ENCODE measurements at regions not wholly inside any gene's neighbourhood (a gene's known extent, or its start where the extent isn't known, plus 50 kb on each side); places are given as distances from the start of the nearest gene placed in this dataset.
"Not testable (repeated sequence)": the region's sequence is repeated elsewhere in the genome, so short reads cannot be mapped to it uniquely, and the experiment has no call there.

DNA sequence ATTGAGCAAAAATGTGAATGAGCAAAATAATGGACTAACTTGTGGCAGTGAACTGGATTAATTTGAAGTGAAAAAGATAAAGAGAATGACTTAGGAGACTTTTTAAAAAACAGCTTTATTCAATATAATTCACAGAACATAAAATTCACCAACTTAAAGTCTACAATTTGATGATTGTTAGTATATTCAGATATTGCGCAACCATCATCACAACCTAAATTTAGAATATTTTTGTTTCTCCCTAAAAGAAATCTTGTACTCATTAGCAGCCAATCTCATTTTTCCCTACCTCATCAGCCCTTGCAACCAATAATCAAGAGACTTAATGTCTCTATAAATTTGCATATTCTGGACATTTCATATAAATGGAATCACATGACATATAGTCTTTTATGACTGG lies 496.5 kb downstream of the IGSF11 start:
- Histone ChIP-seq H3K27ac (ENCODE audit: low read depth in 2 of 2, low read length in 2 of 2) (no peak overlapping the region), H3K4me1 (ENCODE audit: control insufficient read depth in 2 of 3, insufficient read depth in 2 of 3, low read depth in 1 of 3, low read length in 3 of 3) (no peaks in the 10 kb centered on the region), H3K9ac (ENCODE audit: low read length in 3 of 3) (no peak overlapping the region), H3K36me3 (ENCODE audit: control insufficient read depth in 2 of 3, insufficient read depth in 3 of 3, low read length in 3 of 3) (no peaks in the 10 kb centered on the region), H3K4me3 (ENCODE audit: low read length in 3 of 3) (no peak overlapping the region), H3K9me3 (ENCODE audit: control insufficient read depth in 2 of 3, insufficient read depth in 1 of 3, low read length in 3 of 3) (no peaks in the 10 kb centered on the region), H3K27me3 (ENCODE audit: control insufficient read depth, insufficient read depth, low read length) (no peaks in the 10 kb centered on the region)
- DNase-seq (no peak), FAIRE-seq (no peak)
- TF ChIP-seq, protein P1, sequence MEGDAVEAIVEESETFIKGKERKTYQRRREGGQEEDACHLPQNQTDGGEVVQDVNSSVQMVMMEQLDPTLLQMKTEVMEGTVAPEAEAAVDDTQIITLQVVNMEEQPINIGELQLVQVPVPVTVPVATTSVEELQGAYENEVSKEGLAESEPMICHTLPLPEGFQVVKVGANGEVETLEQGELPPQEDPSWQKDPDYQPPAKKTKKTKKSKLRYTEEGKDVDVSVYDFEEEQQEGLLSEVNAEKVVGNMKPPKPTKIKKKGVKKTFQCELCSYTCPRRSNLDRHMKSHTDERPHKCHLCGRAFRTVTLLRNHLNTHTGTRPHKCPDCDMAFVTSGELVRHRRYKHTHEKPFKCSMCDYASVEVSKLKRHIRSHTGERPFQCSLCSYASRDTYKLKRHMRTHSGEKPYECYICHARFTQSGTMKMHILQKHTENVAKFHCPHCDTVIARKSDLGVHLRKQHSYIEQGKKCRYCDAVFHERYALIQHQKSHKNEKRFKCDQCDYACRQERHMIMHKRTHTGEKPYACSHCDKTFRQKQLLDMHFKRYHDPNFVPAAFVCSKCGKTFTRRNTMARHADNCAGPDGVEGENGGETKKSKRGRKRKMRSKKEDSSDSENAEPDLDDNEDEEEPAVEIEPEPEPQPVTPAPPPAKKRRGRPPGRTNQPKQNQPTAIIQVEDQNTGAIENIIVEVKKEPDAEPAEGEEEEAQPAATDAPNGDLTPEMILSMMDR (IDR thresholded peaks at IDR 0.05; ENCODE audit: borderline replicate concordance, extremely low read depth, insufficient read depth) = no peak
- intact Hi-C loops (cut with DNase I) = no loop called here

DNA sequence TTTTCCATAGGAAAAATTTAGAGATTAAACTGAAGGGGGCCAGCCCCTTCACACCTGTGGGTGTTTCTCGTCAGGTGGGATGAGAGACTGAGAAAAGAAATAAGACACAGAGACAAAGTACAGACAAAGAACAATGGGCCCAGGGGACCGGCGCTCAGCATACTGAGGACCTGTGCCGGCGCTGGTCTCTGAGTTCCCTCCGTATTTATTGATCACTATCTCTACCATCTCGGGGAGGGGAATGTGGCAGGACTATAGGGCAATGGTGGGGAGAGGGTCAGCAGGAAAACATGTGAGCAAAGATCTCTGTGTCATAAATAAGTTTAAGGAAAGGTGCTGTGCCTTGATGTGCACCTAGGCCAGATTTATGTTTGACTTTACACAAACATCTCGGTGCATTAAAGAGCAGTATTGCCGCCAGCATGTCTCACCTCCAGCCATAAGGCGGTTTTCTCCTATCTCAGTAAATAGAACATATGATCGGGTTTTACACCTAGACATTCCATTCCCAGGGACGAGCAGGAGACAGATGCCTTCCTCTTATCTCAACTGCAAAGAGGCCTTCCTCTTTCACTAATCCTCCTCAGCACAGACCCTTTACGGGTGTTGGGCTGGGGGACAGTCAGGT lies 494.7 kb downstream of the IGSF11 start:
- FAIRE-seq; H3K27ac ChIP-seq (ENCODE audit: low read depth in 2 of 2, low read length in 2 of 2); H3K27me3 ChIP-seq (ENCODE audit: control insufficient read depth, insufficient read depth, low read length); DNase-seq; intact Hi-C loops (cut with DNase I); H3K9ac ChIP-seq (ENCODE audit: low read length in 3 of 3); H3K36me3 ChIP-seq (ENCODE audit: control insufficient read depth in 2 of 3, insufficient read depth in 3 of 3, low read length in 3 of 3); H3K9me3 ChIP-seq (ENCODE audit: control insufficient read depth in 2 of 3, insufficient read depth in 1 of 3, low read length in 3 of 3); H3K4me3 ChIP-seq (ENCODE audit: low read length in 3 of 3); H3K4me1 ChIP-seq (ENCODE audit: control insufficient read depth in 2 of 3, insufficient read depth in 2 of 3, low read depth in 1 of 3, low read length in 3 of 3): not testable (repeated sequence)

DNA sequence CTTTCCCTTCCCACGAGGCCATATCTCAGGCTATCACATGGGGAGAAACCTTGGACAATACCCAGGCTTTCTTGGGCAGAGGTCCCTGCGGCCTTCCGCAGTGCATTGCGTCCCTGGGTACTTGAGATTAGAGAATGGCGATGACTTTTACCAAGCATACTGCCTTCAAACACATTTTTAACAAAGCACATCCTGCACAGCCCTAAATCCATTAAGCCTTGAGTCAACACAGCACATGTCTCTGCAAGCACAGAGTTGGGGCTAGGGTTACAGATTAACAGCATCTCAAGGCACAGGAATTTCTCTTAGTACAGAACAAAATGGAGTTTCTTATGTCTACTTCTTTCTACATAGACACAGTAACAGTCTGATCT lies 494.2 kb downstream of the IGSF11 start:
- DNase-seq = peak in 2 of 5 donors; percentile 12 to 41
- FAIRE-seq; intact Hi-C loops (cut with DNase I): not testable (repeated sequence)

DNA sequence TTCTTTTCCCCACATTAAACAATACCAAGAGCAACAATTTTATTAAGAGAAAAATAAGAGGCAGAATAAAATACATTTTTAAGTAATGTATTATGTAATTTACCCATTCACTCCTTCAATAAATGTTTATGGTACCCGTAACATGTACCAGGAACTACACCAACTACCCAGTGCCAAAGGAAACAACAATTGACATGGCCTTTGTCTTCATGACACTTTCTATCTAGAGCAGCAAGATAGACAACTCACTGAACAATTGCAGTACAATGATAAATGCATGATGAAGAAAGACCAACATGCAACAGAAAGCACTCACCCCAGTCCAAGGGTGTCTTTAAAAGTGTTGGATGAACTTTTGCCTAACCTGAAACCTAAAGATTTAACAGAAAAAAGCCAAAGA lies 493.8 kb downstream of the IGSF11 start:
- DNase-seq = no peak
- no peak overlapping the region for H3K9ac ChIP-seq (ENCODE audit: low read length in 3 of 3)
- TF ChIP-seq, protein P1 (IDR thresholded peaks at IDR 0.05; ENCODE audit: borderline replicate concordance, extremely low read depth, insufficient read depth) = no peak
- no peaks in the 10 kb centered on the region for H3K36me3 ChIP-seq (ENCODE audit: control insufficient read depth in 2 of 3, insufficient read depth in 3 of 3, low read length in 3 of 3)
- H3K4me1 ChIP-seq (ENCODE audit: control insufficient read depth in 2 of 3, insufficient read depth in 2 of 3, low read depth in 1 of 3, low read length in 3 of 3) = no peaks in the 10 kb centered on the region
- no peaks in the 10 kb centered on the region for H3K27me3 ChIP-seq (ENCODE audit: control insufficient read depth, insufficient read depth, low read length)
- no peaks in the 10 kb centered on the region for H3K9me3 ChIP-seq (ENCODE audit: control insufficient read depth in 2 of 3, insufficient read depth in 1 of 3, low read length in 3 of 3)
- intact Hi-C loops (cut with DNase I) = no loop called here
- FAIRE-seq = no peak
- H3K27ac ChIP-seq (ENCODE audit: low read depth in 2 of 2, low read length in 2 of 2) = no peak overlapping the region
- no peak overlapping the region for H3K4me3 ChIP-seq (ENCODE audit: low read length in 3 of 3)

More for the DNA sequence above, 494.2 kb downstream of the IGSF11 start:
- H3K9me3 ChIP-seq (ENCODE audit: control insufficient read depth in 2 of 3, insufficient read depth in 1 of 3, low read length in 3 of 3); H3K36me3 ChIP-seq (ENCODE audit: control insufficient read depth in 2 of 3, insufficient read depth in 3 of 3, low read length in 3 of 3); H3K4me1 ChIP-seq (ENCODE audit: control insufficient read depth in 2 of 3, insufficient read depth in 2 of 3, low read depth in 1 of 3, low read length in 3 of 3); H3K27ac ChIP-seq (ENCODE audit: low read depth in 2 of 2, low read length in 2 of 2); H3K9ac ChIP-seq (ENCODE audit: low read length in 3 of 3); H3K4me3 ChIP-seq (ENCODE audit: low read length in 3 of 3); H3K27me3 ChIP-seq (ENCODE audit: control insufficient read depth, insufficient read depth, low read length): not testable (repeated sequence)

All from kidney (tissue), 13 donors.